HG02885 (cell line): ENCODE measurements at regions not wholly inside any gene's neighbourhood (a gene's known extent, or its start where the extent isn't known, plus 50 kb on each side); places are given as distances from the start of the nearest gene placed in this dataset.
"Not testable (repeated sequence)": the region's sequence is repeated elsewhere in the genome, so short reads cannot be mapped to it uniquely, and the experiment has no call there.

Experiments used
- ATAC-seq: cut with Tn5 transposase; IDR thresholded peaks from one replicate; pipeline ENCODE4 v1.9.1; 2021; ENCODE audit warnings: mild to moderate bottlenecking; ENCODE audit not compliant: unreplicated experiment, poor library complexity

DNA sequence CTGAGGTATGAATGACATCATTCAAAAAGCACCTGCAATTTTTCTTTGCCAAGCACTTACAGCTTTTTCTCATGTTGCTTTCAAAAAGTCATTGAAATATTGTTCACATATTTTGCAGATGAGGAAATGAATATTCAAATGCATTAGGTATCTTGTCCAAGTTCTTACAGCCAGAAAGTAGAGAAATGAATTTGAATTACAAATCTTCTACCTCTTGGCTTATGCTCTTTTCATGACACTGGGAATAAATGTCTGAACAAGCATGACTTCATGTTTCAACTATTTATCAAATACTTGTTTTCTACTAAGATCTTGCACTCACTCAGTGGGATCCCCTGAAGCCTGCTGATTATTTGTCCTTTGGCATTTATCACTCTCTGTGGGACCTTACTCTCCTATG is 267.2 kb upstream of the BTG1 start:
- no peak for ATAC-seq

DNA sequence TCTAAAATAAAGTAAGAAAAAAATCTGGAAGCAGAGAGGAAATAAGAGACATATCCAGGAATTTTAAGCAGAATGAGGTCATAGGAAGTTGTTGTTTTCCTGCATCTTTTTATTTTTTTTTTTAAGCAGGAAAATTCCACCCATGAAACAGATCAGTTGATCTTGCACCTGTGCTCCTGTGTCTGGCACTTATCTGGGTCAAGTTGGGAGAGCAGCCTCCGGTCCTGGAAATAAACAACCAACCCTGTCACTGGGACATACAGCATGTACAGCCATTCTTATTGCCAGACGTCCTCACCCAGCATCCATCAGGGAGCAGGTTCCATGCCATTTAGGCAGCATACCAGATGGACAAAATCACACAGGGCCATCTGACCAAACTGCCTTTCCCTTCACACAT is 266.0 kb upstream of the BTG1 start:
- ATAC-seq, result no peak

DNA sequence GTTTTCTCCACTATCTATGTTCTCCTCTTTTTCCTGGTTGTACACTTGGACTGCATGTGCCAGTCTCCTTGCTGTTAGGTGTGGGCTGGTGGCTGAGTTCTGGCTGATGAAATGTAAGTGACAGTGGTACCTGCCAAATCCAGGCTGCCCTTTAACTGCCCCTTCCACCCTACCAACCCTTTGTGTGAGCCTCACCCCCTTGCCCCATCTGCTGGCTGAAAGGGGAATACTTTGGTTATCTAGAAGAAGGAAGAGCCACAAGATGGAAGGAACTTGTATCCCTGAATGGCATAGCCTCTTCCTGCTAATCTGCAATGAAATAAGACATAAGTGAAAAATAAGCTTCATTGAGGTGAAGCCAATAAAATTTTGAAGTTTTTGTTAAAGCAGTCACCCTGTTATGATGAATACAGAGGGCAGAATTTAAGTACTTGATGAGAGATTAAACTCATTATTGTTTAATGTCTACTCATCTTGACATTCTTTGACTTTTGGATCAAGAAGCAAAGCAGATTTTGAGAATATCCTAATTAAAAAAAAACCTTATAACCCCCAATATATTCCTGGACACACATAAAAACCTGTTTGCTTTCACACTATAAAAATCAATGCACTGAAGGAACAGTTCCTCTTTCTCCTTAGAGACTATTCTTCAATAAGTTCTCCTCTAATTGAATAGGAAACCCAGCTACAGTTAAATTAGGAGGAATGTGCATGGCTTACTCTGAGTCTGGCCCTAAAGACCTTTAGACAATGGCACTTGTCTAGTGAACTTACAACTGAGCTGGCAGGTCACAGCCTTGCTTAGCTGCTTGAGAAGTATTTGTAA is 262.6 kb upstream of the BTG1 start:
- ATAC-seq, result peak; percentile 34

DNA sequence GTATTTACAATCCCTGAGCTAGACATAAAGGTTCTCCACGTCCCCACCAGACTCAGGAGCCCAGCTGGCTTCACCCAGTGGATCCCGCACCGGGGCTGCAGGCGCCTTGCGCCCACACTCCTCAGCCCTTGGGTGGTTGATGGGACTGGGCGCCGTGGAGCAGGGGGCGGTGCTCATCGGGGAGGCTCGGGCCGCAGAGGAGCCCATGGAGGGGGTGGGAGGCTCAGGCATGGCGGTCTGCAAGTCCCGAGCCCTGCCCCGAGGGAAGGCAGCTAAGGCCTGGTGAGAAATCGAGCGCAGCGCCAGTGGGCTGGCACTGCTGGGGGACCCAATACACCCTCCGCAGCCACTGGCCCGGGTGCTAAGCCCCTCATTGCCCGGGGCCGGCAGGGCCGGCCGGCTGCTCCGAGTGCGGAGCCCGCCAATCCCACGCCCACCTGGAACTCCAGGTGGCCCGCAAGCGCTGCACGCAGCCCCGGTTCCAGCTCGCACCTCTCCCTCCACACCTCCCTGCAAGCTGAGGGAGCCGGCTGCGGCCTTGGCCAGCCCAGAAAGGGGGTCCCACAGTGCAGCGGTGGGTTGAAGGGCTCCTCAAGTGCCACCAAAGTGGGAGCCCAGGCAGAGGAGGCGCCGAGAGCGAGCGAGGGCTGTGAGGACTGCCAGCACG is 260.9 kb upstream of the BTG1 start:
- not testable (repeated sequence) for ATAC-seq

DNA sequence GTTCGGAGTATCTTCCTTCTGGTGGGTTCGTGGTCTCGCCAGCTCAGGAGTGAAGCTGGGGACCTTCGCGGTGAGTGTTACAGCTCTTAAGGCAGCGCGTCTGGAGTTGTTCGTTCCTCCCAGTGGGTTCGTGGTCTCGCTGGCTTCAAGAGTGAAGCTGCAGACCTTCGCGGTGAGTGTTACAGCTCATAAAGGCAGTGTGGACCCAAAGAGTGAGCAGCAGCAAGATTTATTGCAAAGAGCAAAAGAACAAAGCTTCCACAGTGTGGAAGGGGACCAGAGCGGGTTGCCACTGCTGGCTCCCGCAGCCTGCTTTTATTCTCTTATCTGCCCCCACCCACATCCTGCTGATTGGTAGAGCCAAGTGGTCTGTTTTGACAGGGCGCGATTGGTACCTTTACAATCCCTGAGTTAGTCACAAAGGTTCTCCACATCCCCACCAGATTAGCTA is 260.2 kb upstream of the BTG1 start:
- not testable (repeated sequence) for ATAC-seq

DNA sequence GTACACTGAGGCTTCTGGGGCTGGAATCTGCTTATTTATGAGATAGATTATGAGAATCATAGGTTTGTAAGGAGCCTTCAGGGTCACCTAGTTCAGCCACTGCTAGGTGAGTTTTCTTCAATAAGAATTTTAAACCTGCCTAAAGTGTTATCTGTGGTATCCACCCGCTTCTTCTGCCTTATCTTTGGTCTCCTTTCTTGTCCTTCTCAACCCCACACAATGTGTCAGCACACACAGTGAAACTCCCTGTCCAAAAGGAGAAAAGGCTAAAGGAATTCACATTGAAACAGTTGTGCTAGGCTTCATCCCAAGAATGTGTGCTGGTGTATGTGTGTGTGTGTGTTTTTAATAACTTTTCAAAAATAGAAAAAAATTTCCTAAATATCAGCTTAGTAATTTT is 259.3 kb upstream of the BTG1 start:
- no peak for ATAC-seq

DNA sequence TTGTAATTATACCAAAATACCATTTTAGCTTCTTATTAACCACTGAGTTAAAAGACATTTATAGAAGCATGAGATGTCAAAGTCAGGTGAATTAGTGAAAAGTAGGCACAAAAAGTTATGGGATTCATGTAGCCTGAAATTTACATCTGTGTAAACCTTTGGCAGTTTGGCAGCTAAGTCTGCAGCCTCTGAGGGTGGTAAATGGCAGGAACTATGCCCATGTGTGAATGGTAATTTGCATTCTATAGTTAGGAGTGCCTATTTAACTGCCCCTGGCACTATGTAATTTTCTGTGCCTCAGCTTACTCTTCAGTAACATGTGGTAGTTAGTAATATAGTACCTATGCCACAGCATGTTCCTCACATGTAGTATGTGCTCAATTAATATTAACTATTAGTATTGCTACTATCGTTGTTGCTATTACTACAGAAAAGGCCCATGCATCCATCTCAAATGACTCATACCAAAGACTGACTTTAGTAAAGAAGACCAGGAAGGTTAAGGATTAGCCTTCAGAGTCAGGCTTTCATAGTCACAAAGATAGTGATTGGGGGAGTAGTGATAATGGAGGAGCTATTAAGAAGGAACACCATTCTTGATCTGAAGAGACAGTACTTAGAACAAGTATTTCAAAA is 258.7 kb upstream of the BTG1 start:
- no peak for ATAC-seq

DNA sequence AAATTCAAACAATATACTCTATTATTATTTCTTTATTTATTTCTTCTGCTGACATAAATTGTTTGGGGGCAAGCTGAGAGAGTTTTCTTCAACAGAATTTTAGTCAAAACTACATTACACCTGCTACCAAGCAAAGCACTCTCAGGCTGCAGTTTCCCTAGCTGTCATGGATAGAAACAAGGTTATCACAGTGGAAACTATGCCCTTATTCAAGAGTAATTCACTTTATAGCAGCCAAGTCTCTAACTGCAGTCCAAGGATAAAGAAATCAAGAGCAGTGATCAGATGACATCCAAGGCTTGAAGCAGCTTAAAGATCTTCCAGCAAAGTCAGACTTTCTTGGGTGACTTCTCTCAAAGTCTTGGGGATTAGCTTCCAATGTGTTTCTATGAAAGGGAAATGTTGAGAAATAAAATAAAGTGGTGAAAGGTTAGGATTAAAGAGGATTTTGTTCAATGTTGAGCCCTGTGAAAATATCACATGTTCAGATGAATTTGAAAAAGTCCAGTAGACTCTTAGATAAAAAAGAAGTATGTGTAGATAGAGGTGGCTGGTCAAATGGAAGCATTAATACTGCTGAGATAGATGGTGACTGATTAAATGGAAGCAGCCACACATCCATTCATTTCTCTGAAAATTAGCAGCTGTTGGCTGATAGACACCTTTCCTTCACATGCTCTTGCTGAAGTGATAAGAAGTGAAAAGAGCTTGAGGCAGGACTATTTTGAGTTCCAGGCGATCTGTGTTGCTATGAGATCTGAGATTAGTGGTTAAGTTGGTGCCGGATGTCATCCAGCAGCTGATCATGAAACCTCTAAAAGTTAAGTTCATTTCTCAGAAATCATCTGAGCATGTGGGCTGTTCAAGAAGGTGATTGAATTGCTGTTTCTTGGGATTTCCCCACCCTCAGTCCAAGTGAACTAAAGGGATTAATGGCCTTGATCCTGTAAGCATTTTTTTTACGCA is 257.8 kb upstream of the BTG1 start:
- ATAC-seq, result peak; percentile 90

DNA sequence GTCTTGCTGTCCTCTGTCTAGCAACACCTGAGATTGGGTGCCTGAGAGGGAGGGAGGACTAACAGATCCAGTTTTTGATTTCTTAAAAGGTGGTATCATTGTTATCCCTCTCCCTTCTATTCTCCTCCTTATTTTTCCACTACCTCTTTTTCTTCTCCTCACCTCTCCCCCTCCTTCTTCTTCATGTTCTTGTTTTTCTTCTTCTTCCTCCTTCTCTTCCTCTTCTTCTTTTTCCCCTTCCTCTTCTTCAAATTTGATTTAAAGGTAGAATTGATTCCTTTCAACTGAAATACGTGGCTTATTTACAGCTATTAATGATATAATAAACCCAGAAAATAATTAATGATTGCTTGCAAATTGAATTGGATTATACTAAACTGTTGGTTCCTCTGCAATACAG is 256.8 kb upstream of the BTG1 start:
- no peak for ATAC-seq

DNA sequence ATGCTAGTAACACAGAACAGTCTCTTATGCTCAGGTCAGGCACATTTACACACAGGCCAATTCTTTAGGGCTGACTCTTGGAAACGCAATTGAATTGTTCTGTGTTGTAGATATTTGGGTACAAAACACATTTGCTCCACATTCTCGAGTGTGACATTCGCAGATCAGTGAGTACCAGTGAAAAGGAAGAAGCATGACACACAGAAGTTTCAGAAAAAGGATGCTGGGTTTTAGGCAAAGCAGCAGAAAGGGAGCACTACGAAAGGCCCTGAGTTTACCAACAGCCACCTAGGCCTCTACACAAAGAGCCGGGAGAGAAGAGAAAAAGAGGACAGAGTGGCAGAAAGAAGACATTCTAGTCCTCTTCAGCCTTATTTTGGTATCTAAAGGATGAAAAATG is 254.4 kb upstream of the BTG1 start:
- ATAC-seq, result no peak

DNA sequence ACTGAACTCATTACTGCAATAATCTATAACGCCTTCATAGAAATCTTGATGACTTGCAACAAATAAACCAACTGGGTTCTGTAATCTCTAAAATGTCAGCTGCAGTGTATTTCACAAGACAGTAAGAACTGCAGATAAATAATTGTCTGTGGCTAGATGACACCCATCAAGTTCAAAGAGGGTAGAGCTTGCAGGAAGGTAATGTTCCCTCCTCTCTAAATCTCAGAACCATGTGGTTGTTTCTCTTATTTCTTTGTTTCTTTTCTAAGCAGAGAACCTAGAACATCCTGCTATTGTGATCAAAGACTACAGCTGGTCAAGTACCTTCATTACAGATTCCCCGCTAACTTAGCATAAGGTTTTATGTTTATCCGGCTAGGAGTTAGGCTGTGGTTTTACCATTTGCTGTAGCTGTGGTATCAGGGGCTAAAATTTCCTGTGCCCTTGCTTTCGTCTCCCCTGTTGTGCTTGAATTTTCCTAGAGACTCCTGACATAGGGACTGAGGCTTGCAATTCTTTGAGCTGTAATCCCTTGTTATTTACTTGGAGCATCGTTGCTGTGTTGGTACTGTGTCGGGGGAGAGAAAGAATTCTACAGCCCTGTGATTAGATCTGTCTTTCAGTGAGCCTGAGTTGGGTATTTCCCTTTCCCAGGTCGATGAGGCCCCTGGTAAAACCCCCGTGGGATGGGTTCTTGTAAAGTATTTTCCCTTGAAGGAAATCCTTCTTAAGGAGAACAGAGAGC is 253.1 kb upstream of the BTG1 start:
- peak; percentile 42 for ATAC-seq

DNA sequence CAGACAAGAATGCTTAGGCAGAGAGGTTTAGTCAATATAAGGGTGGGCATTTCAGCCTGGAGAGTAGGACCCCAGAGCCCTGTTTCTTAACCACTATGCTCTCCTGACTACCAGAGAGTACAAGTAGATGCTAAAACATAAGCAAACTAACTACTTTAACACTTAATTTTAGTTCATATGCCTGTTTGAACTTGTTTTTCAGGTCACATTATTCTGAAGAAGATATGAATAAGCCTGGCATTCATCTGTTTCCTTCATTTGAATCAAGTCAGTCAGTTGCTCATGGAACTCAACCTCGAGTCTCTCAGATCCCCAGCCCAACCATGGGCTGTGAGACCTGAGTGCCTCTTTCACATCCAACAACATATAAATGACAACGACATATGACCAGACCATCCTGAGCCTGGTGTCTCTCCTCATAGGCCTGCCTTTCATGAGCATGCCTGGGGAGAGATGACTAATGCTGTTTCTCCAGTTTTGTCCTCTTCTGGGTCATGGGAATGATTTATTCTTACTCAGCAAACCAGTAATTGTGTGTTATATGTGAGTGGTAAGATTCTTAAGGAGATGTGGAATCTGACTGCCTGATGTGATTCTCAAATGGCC is 251.1 kb upstream of the BTG1 start:
- ATAC-seq, result no peak

DNA sequence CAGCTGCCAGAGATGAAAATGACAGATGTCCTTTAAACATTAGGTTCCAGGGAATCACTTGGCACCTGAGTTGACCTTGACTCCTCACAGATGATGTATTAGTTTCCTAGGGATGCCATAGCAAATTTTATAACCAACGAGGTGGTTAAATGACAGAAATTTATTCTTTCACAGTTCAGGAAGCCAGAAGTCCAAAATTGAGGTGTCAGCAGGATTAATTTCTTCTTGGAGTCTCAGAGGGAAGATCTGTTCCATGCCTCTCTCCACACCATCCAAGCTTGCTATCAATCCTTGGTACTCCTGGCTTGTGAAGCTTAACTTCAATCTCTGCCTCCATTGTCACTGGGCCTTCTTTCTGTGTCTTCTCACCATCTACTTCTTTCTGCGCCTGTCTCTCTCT is 249.7 kb upstream of the BTG1 start:
- ATAC-seq, result no peak

DNA sequence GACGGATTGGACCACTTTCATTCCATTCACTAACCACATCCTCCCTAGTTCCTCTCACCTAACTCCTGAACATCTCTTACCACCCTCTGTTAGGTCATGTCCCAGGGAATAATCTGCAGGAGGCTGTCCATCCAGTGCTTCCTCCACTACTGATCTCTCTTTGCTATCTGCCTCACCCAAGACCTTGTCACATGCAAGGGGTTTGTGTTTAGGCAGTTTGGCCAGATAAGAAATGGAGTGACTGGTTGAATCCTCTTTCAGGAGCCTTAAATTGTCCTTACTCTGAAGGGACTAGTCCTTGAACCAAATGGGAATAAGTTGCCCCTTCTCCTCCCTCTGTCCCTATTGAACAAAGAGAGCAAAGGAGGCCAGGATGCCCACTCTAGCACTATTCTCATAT is 249.2 kb upstream of the BTG1 start:
- ATAC-seq, result no peak

DNA sequence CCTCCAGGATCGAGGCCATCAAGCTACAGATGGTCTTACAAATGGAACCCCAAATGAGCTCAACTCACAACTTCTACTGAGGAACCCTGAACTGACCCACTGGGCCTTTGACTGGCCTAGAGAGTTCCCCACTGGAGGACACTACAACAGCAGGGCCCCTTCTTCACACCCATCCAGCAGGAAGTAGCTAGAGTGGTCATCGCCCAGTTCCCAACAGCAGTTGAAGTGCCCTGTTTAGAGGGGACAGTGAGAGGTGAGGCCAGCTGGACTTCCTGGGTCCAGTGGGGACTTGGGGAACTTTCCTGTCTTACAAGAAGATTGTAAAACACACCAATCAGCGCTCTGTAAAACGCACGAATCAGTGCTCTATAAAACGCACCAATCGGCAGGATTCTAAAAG is 247.9 kb upstream of the BTG1 start:
- ATAC-seq, result no peak

DNA sequence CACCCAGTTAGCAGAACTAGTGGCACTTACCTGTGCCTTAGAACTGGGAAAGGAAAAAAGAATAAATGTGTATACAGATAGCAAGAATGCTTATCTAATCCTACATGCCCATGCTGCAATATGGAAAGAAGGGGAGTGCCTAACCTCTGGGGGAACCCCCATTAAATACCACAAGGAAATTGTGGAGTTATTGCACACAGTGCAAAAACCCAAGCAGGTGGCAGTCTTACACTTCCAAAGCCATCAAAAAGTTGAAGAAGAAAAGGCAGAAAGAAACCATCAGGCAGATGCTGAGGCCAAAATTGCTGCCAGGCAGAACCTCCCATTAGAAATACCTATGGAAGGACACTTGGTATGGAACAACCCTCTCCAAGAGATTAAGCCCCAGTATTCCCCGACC is 246.1 kb upstream of the BTG1 start:
- not testable (repeated sequence) for ATAC-seq

DNA sequence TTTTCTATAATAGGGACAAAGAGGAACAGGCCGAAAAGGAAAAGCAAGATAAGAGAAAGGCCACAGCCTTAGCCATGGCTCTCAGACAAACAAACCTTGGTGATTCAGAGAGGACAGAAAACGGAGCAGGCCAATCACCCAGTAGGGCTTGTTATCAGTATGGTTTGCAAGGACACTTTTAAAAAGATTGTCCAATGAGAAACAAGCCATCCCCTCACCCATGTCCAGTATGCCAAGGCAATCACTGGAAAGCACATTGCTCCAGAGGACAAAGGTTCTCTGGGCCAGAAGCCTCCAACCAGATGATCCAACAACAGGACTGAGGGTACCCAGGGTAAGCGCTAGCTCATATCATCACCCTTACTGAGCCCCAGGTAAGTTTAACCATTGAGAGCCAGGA is 243.8 kb upstream of the BTG1 start:
- no peak for ATAC-seq

DNA sequence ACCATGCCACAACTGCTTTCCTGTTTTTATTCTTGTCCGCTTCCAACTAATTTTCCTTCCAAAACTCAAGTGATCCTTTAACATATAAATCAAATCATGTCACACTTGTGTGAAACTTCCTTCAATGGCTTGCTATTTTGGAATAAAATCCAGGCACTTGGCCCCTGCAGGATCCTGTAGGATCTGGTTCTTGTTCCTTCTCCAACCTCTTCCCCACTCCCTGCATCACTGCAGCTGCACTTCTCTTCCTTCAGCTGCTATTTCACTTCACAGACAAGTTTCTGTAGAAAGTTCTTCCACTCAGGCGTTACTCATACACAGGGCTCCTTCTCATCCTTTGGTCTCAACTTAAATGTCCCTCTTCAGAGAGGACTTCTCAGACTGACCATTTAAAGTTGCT is 239.7 kb upstream of the BTG1 start:
- no peak for ATAC-seq

DNA sequence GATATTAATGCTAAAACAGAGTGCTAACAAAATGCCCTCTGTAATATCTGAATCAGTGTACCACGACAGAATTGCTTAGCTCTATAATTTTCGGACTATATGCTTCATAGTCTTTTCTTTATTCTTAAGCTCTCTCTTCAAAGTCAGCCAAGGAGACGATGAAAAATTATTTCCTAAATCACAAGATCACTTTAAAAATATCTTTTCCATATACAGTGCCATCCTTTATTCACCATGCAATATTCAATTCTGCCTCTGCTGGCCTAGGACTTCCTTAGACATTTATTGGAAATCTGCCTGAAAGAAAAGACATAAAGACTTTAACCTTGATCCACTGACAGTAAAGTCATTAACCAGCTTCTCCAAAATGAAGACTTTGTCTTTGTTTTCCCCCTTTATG is 238.9 kb upstream of the BTG1 start:
- no peak for ATAC-seq
